Nephron (organoid): ENCODE measurements at regions not wholly inside any gene's neighbourhood (a gene's known extent, or its start where the extent isn't known, plus 50 kb on each side); places are given as distances from the start of the nearest gene placed in this dataset.

ENCODE experiments used
- H3K27ac Mint-ChIP-seq, 3 experiments: 2 replicates each; pipeline ENCODE4 v1.8.0; 2020; ENCODE audit warnings: mixed read lengths in 3 of 3, mild to moderate bottlenecking in 2 of 3, moderate library complexity in 1 of 3
- H3K27me3 Mint-ChIP-seq: 2 replicates; pipeline ENCODE4 v1.8.0; 2021; ENCODE audit warnings: low read depth, mild to moderate bottlenecking, moderate library complexity, mixed read lengths
- H3K36me3 Mint-ChIP-seq: 2 replicates; pipeline ENCODE4 v1.8.0; 2020; ENCODE audit warnings: low read depth, mixed read lengths
- H3K4me1 Mint-ChIP-seq: 2 replicates; pipeline ENCODE4 v1.8.0; 2020; ENCODE audit warnings: mixed read lengths
- H3K4me3 Mint-ChIP-seq, 3 experiments: 2 replicates each; pipeline ENCODE4 v1.8.0; 2020; ENCODE audit warnings: mild to moderate bottlenecking in 3 of 3, mixed read lengths in 3 of 3, moderate library complexity in 2 of 3
- H3K9me3 Mint-ChIP-seq: 2 replicates; pipeline ENCODE4 v1.8.0; 2020; ENCODE audit warnings: mixed read lengths
- TF ChIP-seq, protein P1 (sequence below), 3 experiments: fragments of 200-600 bp; sonication (generic); IDR thresholded peaks; one replicate each; pipeline ENCODE4 v1.5.0; 2021; ENCODE audit warnings: antibody characterized with exemption in 3 of 3; ENCODE audit not compliant: unreplicated experiment in 3 of 3

DNA sequence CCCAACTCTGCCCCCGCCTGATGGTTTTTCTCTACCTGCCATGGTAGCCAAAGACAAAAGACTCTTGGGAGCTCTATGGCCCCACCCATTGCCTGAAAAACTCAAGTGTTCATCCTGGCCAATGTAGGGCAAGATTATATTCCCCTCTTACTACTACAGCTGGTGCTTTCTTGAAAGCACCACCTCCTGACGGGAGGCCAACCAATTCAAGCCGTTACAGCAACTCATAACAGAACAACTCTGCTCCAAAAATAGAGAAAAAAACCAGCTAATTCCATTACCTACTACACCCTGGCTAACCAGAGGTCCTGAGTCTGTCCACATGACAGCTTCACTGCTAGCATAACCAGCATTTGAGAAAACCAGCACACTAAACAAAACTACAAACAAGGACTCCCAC lies 127.5 kb upstream of the GAREM1 start:
- Mint-ChIP-seq H3K36me3 (no peaks in the 10 kb centered on the region), H3K27me3 (no peaks in the 10 kb centered on the region), H3K27ac (no peak overlapping the region), H3K4me3 (no peak overlapping the region), H3K9me3 (peaks cover 16% of the 10 kb centered on the region), H3K4me1 (no peaks in the 10 kb centered on the region)
- TF ChIP-seq, protein P1, sequence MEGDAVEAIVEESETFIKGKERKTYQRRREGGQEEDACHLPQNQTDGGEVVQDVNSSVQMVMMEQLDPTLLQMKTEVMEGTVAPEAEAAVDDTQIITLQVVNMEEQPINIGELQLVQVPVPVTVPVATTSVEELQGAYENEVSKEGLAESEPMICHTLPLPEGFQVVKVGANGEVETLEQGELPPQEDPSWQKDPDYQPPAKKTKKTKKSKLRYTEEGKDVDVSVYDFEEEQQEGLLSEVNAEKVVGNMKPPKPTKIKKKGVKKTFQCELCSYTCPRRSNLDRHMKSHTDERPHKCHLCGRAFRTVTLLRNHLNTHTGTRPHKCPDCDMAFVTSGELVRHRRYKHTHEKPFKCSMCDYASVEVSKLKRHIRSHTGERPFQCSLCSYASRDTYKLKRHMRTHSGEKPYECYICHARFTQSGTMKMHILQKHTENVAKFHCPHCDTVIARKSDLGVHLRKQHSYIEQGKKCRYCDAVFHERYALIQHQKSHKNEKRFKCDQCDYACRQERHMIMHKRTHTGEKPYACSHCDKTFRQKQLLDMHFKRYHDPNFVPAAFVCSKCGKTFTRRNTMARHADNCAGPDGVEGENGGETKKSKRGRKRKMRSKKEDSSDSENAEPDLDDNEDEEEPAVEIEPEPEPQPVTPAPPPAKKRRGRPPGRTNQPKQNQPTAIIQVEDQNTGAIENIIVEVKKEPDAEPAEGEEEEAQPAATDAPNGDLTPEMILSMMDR (IDR thresholded peaks at IDR 0.05; ENCODE audit: unreplicated experiment in 3 of 3), result no peak

DNA sequence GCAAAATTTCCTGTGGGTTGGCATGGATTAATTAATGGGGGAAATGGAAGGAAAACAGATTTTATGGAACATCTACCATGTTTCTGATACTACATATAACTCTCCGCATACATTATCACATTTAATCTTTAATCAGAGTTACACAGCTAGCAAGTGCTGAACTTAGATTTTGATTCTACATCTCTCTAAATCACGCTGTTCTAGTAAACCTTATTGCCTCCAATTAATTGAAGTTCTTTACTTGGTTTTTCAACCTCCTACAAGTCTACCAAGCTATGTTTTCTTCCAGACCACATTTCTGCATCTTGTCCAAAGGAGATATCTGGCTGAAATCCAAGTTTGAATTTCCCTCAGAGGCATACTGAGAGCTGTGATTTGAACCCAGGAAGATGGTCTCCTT lies 125.8 kb upstream of the GAREM1 start:
- Mint-ChIP-seq H3K4me1 (no peaks in the 10 kb centered on the region), H3K9me3 (peaks cover 16% of the 10 kb centered on the region), H3K27me3 (no peaks in the 10 kb centered on the region), H3K27ac (no peak overlapping the region), H3K36me3 (no peaks in the 10 kb centered on the region), H3K4me3 (no peak overlapping the region)
- TF ChIP-seq, protein P1 (IDR thresholded peaks at IDR 0.05; ENCODE audit: unreplicated experiment in 3 of 3), result no peak

DNA sequence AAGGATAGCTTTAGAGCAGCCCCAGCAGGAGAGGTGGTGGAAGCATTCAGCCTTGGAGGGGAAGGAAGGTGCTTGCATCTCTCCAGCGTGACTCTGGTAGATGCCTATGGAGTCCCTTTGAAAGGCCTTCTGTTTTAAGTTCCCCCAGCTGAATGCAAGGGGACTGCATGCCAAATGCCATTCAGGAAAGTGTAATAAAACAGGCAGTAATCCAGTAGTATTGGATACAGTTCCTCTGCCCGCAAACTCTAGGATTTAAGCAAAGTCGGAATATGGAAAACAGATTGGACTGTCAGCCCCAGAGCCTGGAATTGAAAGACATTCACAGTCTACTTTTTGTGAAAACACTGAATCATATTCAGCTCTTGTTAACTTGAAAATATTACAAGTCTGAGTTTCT lies 125.2 kb upstream of the GAREM1 start:
- Mint-ChIP-seq H3K4me3 (no peak overlapping the region), H3K9me3 (peaks cover 16% of the 10 kb centered on the region), H3K27ac (no peak overlapping the region), H3K27me3 (no peaks in the 10 kb centered on the region), H3K36me3 (no peaks in the 10 kb centered on the region), H3K4me1 (no peaks in the 10 kb centered on the region)
- TF ChIP-seq, protein P1 (IDR thresholded peaks at IDR 0.05; ENCODE audit: unreplicated experiment in 3 of 3), result no peak

DNA sequence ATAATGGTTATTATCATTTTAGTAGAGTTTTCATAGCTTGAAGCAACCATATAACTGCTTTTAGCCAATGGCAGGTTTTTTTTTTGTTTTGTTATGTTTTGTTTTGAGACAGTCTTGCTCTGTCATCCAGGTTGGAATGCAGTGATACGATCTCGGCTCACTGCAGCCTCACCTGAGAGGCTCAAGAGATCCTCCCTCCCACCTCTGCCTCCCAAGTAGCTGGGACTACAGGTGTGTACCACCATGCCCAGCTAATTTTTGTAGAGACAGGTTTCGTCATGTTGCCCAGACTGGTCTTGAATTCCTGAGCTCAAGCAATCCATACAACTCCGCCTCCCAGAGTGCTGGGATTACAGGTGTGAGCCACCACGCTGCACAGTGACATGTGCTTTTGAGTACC lies 117.5 kb upstream of the GAREM1 start:
- Mint-ChIP-seq H3K27ac (no peak overlapping the region), H3K27me3 (no peaks in the 10 kb centered on the region), H3K9me3 (peaks cover 7% of the 10 kb centered on the region), H3K36me3 (no peaks in the 10 kb centered on the region), H3K4me1 (peaks cover 7% of the 10 kb centered on the region), H3K4me3 (no peak overlapping the region)
- TF ChIP-seq, protein P1 (IDR thresholded peaks at IDR 0.05; ENCODE audit: unreplicated experiment in 3 of 3), result no peak

DNA sequence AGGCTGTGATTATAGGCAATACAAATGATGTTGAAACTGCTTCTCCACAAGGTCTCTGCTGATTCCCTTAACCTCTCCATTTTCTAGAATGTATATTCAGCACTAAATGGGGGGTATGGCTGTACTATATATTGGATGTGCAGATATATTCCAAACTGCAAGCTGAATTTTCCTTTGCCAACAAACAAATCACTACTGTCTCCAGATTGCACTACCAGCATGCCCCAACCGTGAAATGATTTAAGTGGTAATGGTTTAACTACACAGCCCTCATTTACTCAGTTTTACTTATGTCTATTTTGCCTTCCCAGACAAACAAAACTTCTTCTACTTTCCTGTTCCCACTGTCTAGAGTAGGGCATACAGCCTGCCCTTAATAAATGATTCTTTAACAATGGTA lies 112.7 kb upstream of the GAREM1 start:
- Mint-ChIP-seq H3K27ac (no peak overlapping the region), H3K4me1 (peaks cover 12% of the 10 kb centered on the region), H3K4me3 (no peak overlapping the region), H3K27me3 (no peaks in the 10 kb centered on the region), H3K9me3 (peaks cover 10% of the 10 kb centered on the region), H3K36me3 (peaks cover 4% of the 10 kb centered on the region)
- TF ChIP-seq, protein P1 (IDR thresholded peaks at IDR 0.05; ENCODE audit: unreplicated experiment in 3 of 3), result no peak

DNA sequence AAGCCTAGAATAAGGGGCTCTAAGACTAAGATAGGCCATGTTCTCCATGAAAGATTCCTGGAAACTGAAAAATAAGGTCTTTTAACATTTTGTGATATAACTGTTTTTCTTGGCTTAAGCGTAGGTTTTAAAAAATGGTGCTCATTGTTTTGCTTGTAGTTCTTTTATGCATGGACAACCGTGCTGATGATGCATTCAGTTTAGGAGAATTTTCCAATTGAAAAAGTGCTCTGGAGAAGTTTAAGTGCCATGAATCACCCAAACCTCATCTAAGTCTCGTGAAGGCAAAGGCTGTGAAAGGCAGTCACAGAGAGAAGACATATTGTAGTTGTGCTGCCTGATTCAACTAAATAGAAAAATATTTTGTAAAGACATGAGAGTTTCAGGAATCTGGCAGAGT lies 111.8 kb upstream of the GAREM1 start:
- Mint-ChIP-seq H3K4me1 (peaks cover 12% of the 10 kb centered on the region), H3K27me3 (no peaks in the 10 kb centered on the region), H3K4me3 (no peak overlapping the region), H3K27ac (peak overlapping the region; percentile 12 to 46 (median 25)), H3K36me3 (peaks cover 4% of the 10 kb centered on the region), H3K9me3 (peaks cover 10% of the 10 kb centered on the region)
- TF ChIP-seq, protein P1 (IDR thresholded peaks at IDR 0.05; ENCODE audit: unreplicated experiment in 3 of 3), result no peak
